ENCODE measurements at regions not wholly inside any gene's neighbourhood (a gene's known extent, or its start where the extent isn't known, plus 50 kb on each side); places are given as distances from the start of the nearest gene placed in this dataset.

- TF ChIP-seq POLR2A (IDR thresholded peaks at IDR 0.05) (no peak), CTCF (IDR thresholded peaks at IDR 0.05) (no peak)
Measured at GRCh38 chr17:53100126-53100525, 722.6 kb upstream of the KIF2B start.

Measured in vagina (tissue), 2 donors.